BLaER1 (cell line): ENCODE measurements at regions not wholly inside any gene's neighbourhood (a gene's known extent, or its start where the extent isn't known, plus 50 kb on each side); places are given as distances from the start of the nearest gene placed in this dataset.

ENCODE experiments used
- H3K27ac ChIP-seq: shearing (Covaris generic); formaldehyde crosslinking; 2 replicates; pipeline ENCODE4 v1.8.1; 2022
- H3K27me3 ChIP-seq: shearing (Covaris generic); formaldehyde crosslinking; 2 replicates; pipeline ENCODE4 v1.8.1; 2022
- H3K36me3 ChIP-seq: shearing (Covaris generic); formaldehyde crosslinking; 2 replicates; pipeline ENCODE4 v1.8.1; 2022
- H3K4me1 ChIP-seq: shearing (Covaris generic); formaldehyde crosslinking; 2 replicates; pipeline ENCODE4 v1.8.1; 2022
- H3K4me2 ChIP-seq: shearing (Covaris generic); formaldehyde crosslinking; 2 replicates; pipeline ENCODE4 v1.8.1; 2022
- H3K4me3 ChIP-seq: shearing (Covaris generic); formaldehyde crosslinking; 2 replicates; pipeline ENCODE4 v1.8.1; 2022
- H3K9ac ChIP-seq: shearing (Covaris generic); formaldehyde crosslinking; 2 replicates; pipeline ENCODE4 v1.8.1; 2022
- H3K9me3 ChIP-seq: shearing (Covaris generic); formaldehyde crosslinking; 2 replicates; pipeline ENCODE4 v1.8.1; 2022
- H4K20me1 ChIP-seq: shearing (Covaris generic); formaldehyde crosslinking; 2 replicates; pipeline ENCODE4 v1.8.1; 2022
- Cebpa-rat ChIP-seq: shearing (Covaris generic); IDR thresholded peaks from 2 replicates; pipeline ENCODE4 v1.8.1; 2022

DNA sequence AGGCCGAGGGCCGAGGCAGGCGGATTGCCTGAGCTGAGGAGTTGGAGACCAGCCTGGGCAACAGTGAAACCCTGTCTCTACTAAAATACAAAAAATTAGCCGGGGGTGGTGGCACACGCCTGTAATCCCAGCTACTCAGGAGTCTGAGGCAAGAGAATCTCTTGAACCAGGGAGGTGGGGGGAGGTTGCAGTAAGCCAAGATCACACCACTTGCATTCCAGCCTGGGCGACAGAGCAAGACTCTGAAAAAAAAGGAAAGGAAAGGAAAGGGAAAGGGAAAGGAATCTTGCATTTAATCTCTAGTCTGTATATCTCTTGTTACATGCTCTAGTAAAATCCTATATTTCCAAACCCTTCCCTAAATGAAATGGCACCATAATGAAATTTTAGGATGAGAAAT, 328.3 kb upstream of the ADGRL2 start:
- Histone ChIP-seq H3K36me3 (no peaks in the 10 kb centered on the region), H3K27me3 (no peaks in the 10 kb centered on the region), H4K20me1 (no peaks in the 10 kb centered on the region), H3K9ac (no peak overlapping the region), H3K9me3 (no peaks in the 10 kb centered on the region), H3K27ac (no peak overlapping the region), H3K4me2 (no peak overlapping the region), H3K4me1 (no peaks in the 10 kb centered on the region), H3K4me3 (no peak overlapping the region)
- TF ChIP-seq Cebpa-rat, result no peak

DNA sequence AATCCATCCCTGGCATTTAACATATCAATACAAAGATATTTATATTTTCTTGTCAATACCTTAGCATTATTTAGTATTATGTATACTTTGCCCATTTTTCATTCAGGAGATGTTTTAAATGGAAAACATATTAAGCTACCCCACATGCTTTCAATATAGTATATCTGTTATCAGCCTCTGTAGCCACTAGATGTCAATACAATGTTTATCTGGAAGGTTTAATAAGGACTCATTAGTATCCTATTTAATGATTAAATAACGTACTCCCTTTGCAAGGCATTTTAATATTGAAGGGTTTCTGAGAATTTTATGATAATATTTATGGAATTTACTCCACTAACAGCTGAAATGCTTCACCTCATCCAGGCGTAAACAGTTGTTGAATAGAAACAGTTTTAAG, 329.5 kb upstream of the ADGRL2 start:
- Histone ChIP-seq H4K20me1 (no peaks in the 10 kb centered on the region), H3K27me3 (no peaks in the 10 kb centered on the region), H3K27ac (no peak overlapping the region), H3K9ac (no peak overlapping the region), H3K4me2 (no peak overlapping the region), H3K4me3 (no peak overlapping the region), H3K36me3 (no peaks in the 10 kb centered on the region), H3K4me1 (no peaks in the 10 kb centered on the region), H3K9me3 (no peaks in the 10 kb centered on the region)
- TF ChIP-seq Cebpa-rat, result no peak

DNA sequence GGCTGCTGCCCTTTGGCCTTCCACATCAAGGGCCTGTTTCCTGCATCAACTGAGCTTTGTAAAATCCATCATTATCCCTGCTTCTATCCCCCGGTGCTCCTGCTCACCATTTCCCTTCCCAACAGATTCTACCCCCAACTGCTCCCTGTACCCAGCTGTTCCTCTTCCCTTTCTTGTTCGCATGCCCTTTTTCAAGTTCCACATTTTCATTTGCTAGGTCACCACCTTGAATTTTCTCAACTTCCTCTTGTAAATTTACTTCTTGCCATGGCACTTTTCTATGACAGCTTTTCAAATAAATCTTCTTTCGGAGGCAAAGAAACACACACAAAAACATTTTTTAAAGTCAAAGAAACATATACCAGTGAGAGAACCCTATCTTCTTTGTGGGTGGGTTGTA, 330.5 kb upstream of the ADGRL2 start:
- Histone ChIP-seq H3K4me2 (no peak overlapping the region), H3K9me3 (no peaks in the 10 kb centered on the region), H3K9ac (no peak overlapping the region), H3K27me3 (no peaks in the 10 kb centered on the region), H3K36me3 (no peaks in the 10 kb centered on the region), H3K4me3 (no peak overlapping the region), H3K27ac (no peak overlapping the region), H4K20me1 (no peaks in the 10 kb centered on the region), H3K4me1 (no peaks in the 10 kb centered on the region)
- TF ChIP-seq Cebpa-rat, result no peak

DNA sequence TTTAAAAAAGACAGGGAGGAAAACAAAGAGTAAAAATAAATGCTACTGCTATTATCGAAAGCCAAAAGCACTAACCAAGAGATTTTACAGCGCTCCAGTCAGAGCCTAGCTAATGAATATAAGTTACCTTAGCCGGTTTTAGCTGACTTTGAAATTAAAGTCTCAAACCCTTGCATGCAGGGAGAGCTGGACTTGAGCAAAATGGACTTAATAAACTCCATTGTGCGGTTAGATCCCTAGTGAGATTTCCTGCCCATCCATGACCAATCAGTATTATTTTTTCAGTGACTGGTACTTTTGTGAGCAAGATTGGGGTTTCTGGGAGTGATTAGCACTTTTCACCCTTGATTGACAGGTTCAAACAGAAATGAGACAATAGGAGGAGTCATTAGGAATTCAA, 333.4 kb upstream of the ADGRL2 start:
- H3K4me3 ChIP-seq, result no peak overlapping the region
- H3K4me2 ChIP-seq, result no peak overlapping the region
- H4K20me1 ChIP-seq, result no peaks in the 10 kb centered on the region
- H3K36me3 ChIP-seq, result no peaks in the 10 kb centered on the region
- H3K27me3 ChIP-seq, result no peaks in the 10 kb centered on the region
- no peak overlapping the region for H3K9ac ChIP-seq
- H3K27ac ChIP-seq, result no peak overlapping the region
- no peaks in the 10 kb centered on the region for H3K9me3 ChIP-seq
- H3K4me1 ChIP-seq, result no peaks in the 10 kb centered on the region
- TF ChIP-seq Cebpa-rat, result no peak

DNA sequence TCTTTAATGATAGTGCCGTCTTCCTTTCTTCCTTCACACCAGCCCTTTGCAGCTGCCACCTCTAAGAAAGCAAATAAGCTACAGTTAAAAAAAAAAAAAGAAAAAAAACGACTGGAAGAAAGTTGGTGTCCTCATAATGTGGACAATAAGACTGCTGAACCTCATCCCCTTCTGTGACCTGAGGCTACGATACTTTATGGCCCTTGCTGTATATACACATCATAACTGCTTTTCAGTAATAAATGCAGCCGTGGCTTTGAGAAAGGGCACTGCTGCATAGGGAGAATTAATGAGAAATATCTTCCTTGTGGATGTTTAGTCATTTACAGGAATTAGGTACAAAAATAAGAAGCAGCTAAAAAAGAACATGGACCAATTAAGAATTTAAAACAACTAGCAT, 333.8 kb upstream of the ADGRL2 start:
- TF ChIP-seq Cebpa-rat, result no peak
- H3K9ac ChIP-seq, result no peak overlapping the region
- H3K4me3 ChIP-seq, result no peak overlapping the region
- no peaks in the 10 kb centered on the region for H3K27me3 ChIP-seq
- H3K27ac ChIP-seq, result no peak overlapping the region
- no peak overlapping the region for H3K4me2 ChIP-seq
- H3K4me1 ChIP-seq, result no peaks in the 10 kb centered on the region
- no peaks in the 10 kb centered on the region for H3K9me3 ChIP-seq
- H4K20me1 ChIP-seq, result no peaks in the 10 kb centered on the region
- H3K36me3 ChIP-seq, result no peaks in the 10 kb centered on the region

DNA sequence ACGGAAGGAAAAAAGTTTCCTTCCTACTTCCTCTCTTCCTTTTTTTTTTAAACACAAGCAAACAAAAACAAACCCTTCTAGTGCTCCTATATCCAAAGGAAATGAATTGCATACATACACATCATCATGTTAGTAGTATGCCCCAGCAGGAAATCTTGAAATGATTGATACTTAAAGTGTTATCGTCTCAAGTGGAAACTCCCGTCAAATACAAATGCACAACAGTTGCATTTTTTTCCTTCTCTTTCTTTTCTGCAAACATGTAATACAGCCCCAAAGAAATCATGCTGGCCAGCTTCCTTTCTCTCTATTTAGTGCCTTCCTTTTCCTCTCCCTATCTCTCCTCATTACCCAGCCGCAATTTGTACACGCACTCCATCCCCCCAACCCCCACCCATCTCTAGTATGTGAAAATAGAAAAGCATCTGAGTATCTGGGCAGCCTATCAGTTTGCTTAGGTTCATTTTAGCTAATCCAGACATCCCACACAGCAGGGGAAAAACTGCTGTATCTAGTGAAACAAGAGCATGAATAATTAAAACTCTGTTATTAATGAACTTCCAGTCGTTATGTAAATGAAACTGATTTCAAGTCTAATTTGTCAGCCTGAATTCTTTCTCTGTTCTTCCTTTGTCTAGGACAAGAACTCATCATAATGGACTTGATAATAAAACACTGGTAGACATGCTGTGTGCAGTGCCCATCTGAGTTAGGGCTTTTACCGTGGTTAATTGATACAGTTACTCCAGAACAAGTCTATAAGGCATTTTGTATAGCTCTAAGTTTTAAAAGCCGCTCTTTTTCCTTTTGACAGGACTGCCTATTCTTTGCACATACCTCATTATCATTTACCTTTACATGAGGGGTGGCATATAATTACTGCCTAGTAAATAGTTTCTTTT, 336.5 kb upstream of the ADGRL2 start:
- no peak for TF ChIP-seq Cebpa-rat
- no peak overlapping the region for H3K27ac ChIP-seq
- no peaks in the 10 kb centered on the region for H3K4me1 ChIP-seq
- no peak overlapping the region for H3K4me3 ChIP-seq
- no peaks in the 10 kb centered on the region for H3K9me3 ChIP-seq
- no peak overlapping the region for H3K4me2 ChIP-seq
- H3K36me3 ChIP-seq, result no peaks in the 10 kb centered on the region
- no peaks in the 10 kb centered on the region for H3K27me3 ChIP-seq
- H3K9ac ChIP-seq, result no peak overlapping the region
- H4K20me1 ChIP-seq, result no peaks in the 10 kb centered on the region

DNA sequence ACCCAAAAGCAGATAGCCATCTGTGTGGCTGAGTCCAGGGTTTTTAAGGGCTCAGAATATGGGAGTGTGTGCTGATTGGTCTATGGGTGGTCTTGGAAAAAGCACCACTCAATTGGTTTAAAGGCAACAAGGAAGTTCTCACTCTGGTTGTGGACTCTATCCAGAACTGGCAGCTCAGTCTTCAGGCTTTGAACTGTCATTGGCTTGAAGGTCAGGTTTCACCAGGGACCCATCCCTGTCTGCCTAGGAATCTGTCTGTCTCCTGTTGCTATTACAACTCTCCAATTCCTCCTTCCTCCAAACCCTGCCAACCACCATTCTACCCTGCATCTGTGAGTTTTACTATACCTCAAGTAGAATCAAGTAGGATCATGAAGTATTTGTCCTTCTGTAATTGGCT, 341.7 kb upstream of the ADGRL2 start:
- Histone ChIP-seq H3K9ac (no peak overlapping the region), H3K9me3 (no peaks in the 10 kb centered on the region), H4K20me1 (no peaks in the 10 kb centered on the region), H3K4me1 (no peaks in the 10 kb centered on the region), H3K36me3 (no peaks in the 10 kb centered on the region), H3K27me3 (no peaks in the 10 kb centered on the region), H3K4me3 (no peak overlapping the region), H3K27ac (no peak overlapping the region), H3K4me2 (no peak overlapping the region)
- TF ChIP-seq Cebpa-rat, result no peak

DNA sequence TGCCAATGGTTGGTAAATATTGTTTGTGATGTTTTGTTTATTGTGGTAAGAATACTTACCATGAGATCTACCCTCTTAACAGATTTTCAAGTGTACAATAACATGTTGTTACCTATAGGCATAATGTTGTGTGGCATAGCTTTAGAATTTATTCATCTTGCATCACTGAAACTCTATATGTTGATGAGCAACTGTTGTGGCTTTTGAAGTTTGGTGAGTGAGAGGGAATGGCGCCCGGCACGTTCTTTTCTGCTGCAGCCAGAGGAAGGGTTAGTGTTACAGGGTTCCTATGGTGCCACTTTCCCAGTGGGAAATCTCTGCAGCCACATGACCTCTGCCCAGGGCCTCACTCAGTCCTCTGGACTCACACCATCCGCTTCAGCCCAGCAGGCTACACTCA, 342.5 kb upstream of the ADGRL2 start:
- H3K27ac ChIP-seq, result no peak overlapping the region
- no peaks in the 10 kb centered on the region for H3K36me3 ChIP-seq
- no peak for TF ChIP-seq Cebpa-rat
- no peaks in the 10 kb centered on the region for H3K4me1 ChIP-seq
- no peak overlapping the region for H3K4me2 ChIP-seq
- no peak overlapping the region for H3K9ac ChIP-seq
- no peaks in the 10 kb centered on the region for H4K20me1 ChIP-seq
- H3K27me3 ChIP-seq, result no peaks in the 10 kb centered on the region
- no peak overlapping the region for H3K4me3 ChIP-seq
- H3K9me3 ChIP-seq, result no peaks in the 10 kb centered on the region

DNA sequence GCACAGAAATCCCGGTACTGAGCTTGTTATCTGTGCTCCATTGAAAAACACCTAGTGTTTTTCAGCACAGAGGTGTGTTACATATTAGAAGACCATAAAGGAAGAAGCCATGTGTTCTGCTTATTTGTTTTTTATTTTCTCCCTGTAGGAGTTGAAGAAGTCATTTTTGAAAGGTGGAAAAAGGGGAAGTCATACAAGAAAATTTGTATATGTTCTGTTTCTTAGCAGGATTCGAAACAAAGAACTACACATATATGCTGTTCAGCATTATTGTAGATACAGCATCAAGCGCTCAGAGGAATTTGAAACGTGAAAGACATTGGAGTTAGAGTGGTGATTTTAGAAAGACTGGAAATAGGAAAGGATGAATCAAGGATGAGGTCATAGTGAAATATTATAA, 345.3 kb upstream of the ADGRL2 start:
- no peaks in the 10 kb centered on the region for H3K4me1 ChIP-seq
- TF ChIP-seq Cebpa-rat, result no peak
- H3K36me3 ChIP-seq, result no peaks in the 10 kb centered on the region
- H3K9me3 ChIP-seq, result no peaks in the 10 kb centered on the region
- H3K27ac ChIP-seq, result no peak overlapping the region
- H3K27me3 ChIP-seq, result no peaks in the 10 kb centered on the region
- H3K4me2 ChIP-seq, result no peak overlapping the region
- no peaks in the 10 kb centered on the region for H4K20me1 ChIP-seq
- no peak overlapping the region for H3K9ac ChIP-seq
- H3K4me3 ChIP-seq, result no peak overlapping the region

DNA sequence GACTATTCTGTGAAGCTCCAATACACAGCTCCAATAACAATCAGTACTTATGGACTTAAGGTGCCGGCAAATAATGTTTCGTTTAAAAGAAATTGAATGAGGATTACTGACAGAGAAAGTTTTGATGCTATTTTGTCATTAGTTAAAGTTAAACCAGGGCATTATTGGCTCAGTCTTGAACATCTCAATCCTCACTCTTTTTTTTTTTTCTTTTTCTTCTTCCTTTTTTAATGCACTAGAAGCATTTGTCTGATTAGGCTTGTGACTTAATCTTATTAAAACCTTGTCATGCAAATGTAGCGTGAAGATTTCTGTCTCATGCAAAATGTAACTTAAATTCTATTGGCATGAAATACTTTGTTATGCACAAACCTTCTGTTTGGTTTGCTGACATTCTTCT, 346.8 kb upstream of the ADGRL2 start:
- H3K4me1 ChIP-seq, result no peaks in the 10 kb centered on the region
- no peaks in the 10 kb centered on the region for H4K20me1 ChIP-seq
- TF ChIP-seq Cebpa-rat, result no peak
- no peak overlapping the region for H3K9ac ChIP-seq
- H3K4me3 ChIP-seq, result no peak overlapping the region
- H3K27ac ChIP-seq, result no peak overlapping the region
- no peaks in the 10 kb centered on the region for H3K36me3 ChIP-seq
- no peak overlapping the region for H3K4me2 ChIP-seq
- no peaks in the 10 kb centered on the region for H3K9me3 ChIP-seq
- H3K27me3 ChIP-seq, result no peaks in the 10 kb centered on the region

DNA sequence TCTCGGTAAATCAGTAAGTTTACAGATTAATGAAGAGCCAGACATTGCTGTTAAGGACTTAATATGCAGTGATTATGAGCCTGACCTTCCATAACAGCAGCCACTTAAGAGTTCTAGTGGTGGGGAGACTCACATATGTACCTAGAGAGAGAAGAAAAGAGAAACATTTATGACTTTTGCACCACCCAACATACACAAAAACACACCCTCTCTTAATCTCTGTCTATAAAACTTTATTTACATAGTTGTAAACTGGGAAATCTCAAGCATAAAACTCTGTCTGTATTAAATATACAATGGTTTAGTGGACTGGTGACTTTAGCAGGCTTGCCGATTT, 347.4 kb upstream of the ADGRL2 start:
- no peak overlapping the region for H3K4me2 ChIP-seq
- no peak overlapping the region for H3K27ac ChIP-seq
- no peaks in the 10 kb centered on the region for H3K27me3 ChIP-seq
- H3K4me3 ChIP-seq, result no peak overlapping the region
- no peaks in the 10 kb centered on the region for H3K4me1 ChIP-seq
- TF ChIP-seq Cebpa-rat, result no peak
- H3K9me3 ChIP-seq, result no peaks in the 10 kb centered on the region
- no peaks in the 10 kb centered on the region for H3K36me3 ChIP-seq
- no peaks in the 10 kb centered on the region for H4K20me1 ChIP-seq
- H3K9ac ChIP-seq, result no peak overlapping the region
